WTC11 (cell line): ENCODE measurements at regions not wholly inside any gene's neighbourhood (a gene's known extent, or its start where the extent isn't known, plus 50 kb on each side); places are given as distances from the start of the nearest gene placed in this dataset.

Source experiments
- ATAC-seq: fragments of 200-7000 bp; cut with Tn5 transposase; 2 replicates; pipeline ENCODE4 v1.10.0; 2021; ENCODE audit warnings: mild to moderate bottlenecking, moderate library complexity
- CTCF ChIA-PET: fragments of 300-600 bp; sonication (Branson Sonifier 250); formaldehyde crosslinking; loops from one replicate; lab custom pipeline; 2021; ENCODE audit warnings: antibody characterized with exemption; lab: Charles Lee
- POLR2A ChIA-PET: fragments of 350-600 bp; sonication (Branson Sonifier 250); formaldehyde crosslinking; loops from one replicate; lab custom pipeline; 2021; ENCODE audit warnings: antibody characterized with exemption; lab: Charles Lee
- DNase-seq: peaks from one replicate; pipeline ENCODE4 v3.0.0; 2021; ENCODE audit warnings: low spot score
- H3K27ac Mint-ChIP-seq: 2 replicates; pipeline ENCODE4 v1.8.0; 2021; ENCODE audit warnings: mixed read lengths
- H3K27me3 Mint-ChIP-seq: 2 replicates; pipeline ENCODE4 v1.8.0; 2021; ENCODE audit warnings: low read depth, mild to moderate bottlenecking, moderate library complexity, mixed read lengths
- H3K36me3 Mint-ChIP-seq: 2 replicates; pipeline ENCODE4 v1.8.0; 2021; ENCODE audit warnings: mixed read lengths
- H3K4me1 Mint-ChIP-seq: 2 replicates; pipeline ENCODE4 v1.8.0; 2022; ENCODE audit warnings: mixed read lengths
- H3K4me3 Mint-ChIP-seq: 2 replicates; pipeline ENCODE4 v1.8.0; 2021; ENCODE audit warnings: mild to moderate bottlenecking, moderate library complexity, mixed read lengths
- H3K9me3 Mint-ChIP-seq: 2 replicates; pipeline ENCODE4 v1.8.0; 2021; ENCODE audit warnings: mixed read lengths
- ATF6 ChIP-seq: sonication (generic); formaldehyde crosslinking; IDR thresholded peaks from 2 replicates; pipeline ENCODE4 v1.8.1; 2023; ENCODE audit warnings: mild to moderate bottlenecking, missing genetic modification reagents
- CREB1 ChIP-seq: sonication (generic); formaldehyde crosslinking; IDR thresholded peaks from 2 replicates; pipeline ENCODE4 v1.8.0; 2023; ENCODE audit warnings: mild to moderate bottlenecking, missing genetic modification reagents
- CTCF ChIP-seq: fragments of 200-600 bp; IDR thresholded peaks from 2 replicates; pipeline ENCODE4 v1.8.0; 2022; ENCODE audit warnings: antibody characterized with exemption
- ELF4 ChIP-seq: sonication (generic); formaldehyde crosslinking; IDR thresholded peaks from 2 replicates; pipeline ENCODE4 v1.8.1; 2022; ENCODE audit warnings: low read depth, mild to moderate bottlenecking, moderate library complexity, missing genetic modification reagents
- ESRRA ChIP-seq: sonication (generic); formaldehyde crosslinking; IDR thresholded peaks from 2 replicates; pipeline ENCODE4 v1.8.1; 2022; ENCODE audit warnings: mild to moderate bottlenecking, missing genetic modification reagents, borderline replicate concordance
- GRHL2 ChIP-seq: fragments of 250-450 bp; sonication (Bioruptor Pico); IDR thresholded peaks from 2 replicates; pipeline ENCODE4 v1.8.0; 2022; ENCODE audit warnings: mild to moderate bottlenecking, moderate library complexity; ENCODE audit not compliant: insufficient replicate concordance, severe bottlenecking
- MLX ChIP-seq: sonication (generic); formaldehyde crosslinking; IDR thresholded peaks from 2 replicates; pipeline ENCODE4 v1.8.1; 2023; ENCODE audit warnings: mild to moderate bottlenecking, missing genetic modification reagents, moderate library complexity
- NFATC4 ChIP-seq: fragments of 250-450 bp; sonication (Bioruptor Pico); IDR thresholded peaks from 2 replicates; pipeline ENCODE4 v1.9.0; 2021; ENCODE audit warnings: mild to moderate bottlenecking
- OVOL2 ChIP-seq: fragments of 250-450 bp; sonication (Bioruptor Pico); IDR thresholded peaks from 2 replicates; pipeline ENCODE4 v1.9.0; 2021; ENCODE audit warnings: mild to moderate bottlenecking, borderline replicate concordance
- PRDM15 ChIP-seq: sonication (generic); formaldehyde crosslinking; IDR thresholded peaks from 2 replicates; pipeline ENCODE4 v1.8.0; 2022; ENCODE audit warnings: missing genetic modification reagents
- RELA ChIP-seq: sonication (generic); formaldehyde crosslinking; IDR thresholded peaks from 2 replicates; pipeline ENCODE4 v1.8.1; 2022; ENCODE audit warnings: missing genetic modification reagents, mild to moderate bottlenecking, borderline replicate concordance
- SMAD3 ChIP-seq: sonication (generic); formaldehyde crosslinking; IDR thresholded peaks from 2 replicates; pipeline ENCODE4 v1.8.0; 2022; ENCODE audit warnings: missing genetic modification reagents, mild to moderate bottlenecking, borderline replicate concordance
- SOX15 ChIP-seq: fragments of 250-450 bp; sonication (Bioruptor Pico); IDR thresholded peaks from 2 replicates; pipeline ENCODE4 v1.9.0; 2021; ENCODE audit warnings: mild to moderate bottlenecking
- TP53 ChIP-seq: sonication (generic); formaldehyde crosslinking; IDR thresholded peaks from 2 replicates; pipeline ENCODE4 v1.8.1; 2023; ENCODE audit warnings: mild to moderate bottlenecking, missing genetic modification reagents
- USF2 ChIP-seq: sonication (generic); formaldehyde crosslinking; IDR thresholded peaks from 2 replicates; pipeline ENCODE4 v1.8.1; 2023; ENCODE audit warnings: mild to moderate bottlenecking, missing genetic modification reagents, moderate library complexity
- ZBTB21 ChIP-seq: sonication (generic); formaldehyde crosslinking; IDR thresholded peaks from 2 replicates; pipeline ENCODE4 v1.8.1; 2023; ENCODE audit warnings: mild to moderate bottlenecking, missing genetic modification reagents, borderline replicate concordance
- ZNF121 ChIP-seq: sonication (generic); formaldehyde crosslinking; IDR thresholded peaks from 2 replicates; pipeline ENCODE4 v1.8.0; 2023; ENCODE audit warnings: missing genetic modification reagents
- ZNF138 ChIP-seq: sonication (generic); formaldehyde crosslinking; conservative IDR thresholded peaks from 2 replicates; pipeline ENCODE4 v1.8.1; 2022; ENCODE audit warnings: mild to moderate bottlenecking, moderate library complexity, missing genetic modification reagents
- ZNF219 ChIP-seq: sonication (generic); formaldehyde crosslinking; IDR thresholded peaks from 2 replicates; pipeline ENCODE4 v1.8.0; 2023; ENCODE audit warnings: missing genetic modification reagents, mild to moderate bottlenecking, borderline replicate concordance
- ZNF416 ChIP-seq: fragments of 250-450 bp; sonication (Bioruptor Pico); IDR thresholded peaks from 2 replicates; pipeline ENCODE4 v1.9.0; 2021; ENCODE audit warnings: mild to moderate bottlenecking, inconsistent platforms
- ZNF423 ChIP-seq: fragments of 250-450 bp; sonication (Bioruptor Pico); IDR thresholded peaks from 2 replicates; pipeline ENCODE4 v2.1.2; 2022; ENCODE audit warnings: mild to moderate bottlenecking, moderate library complexity
- ZSCAN18 ChIP-seq: fragments of 250-450 bp; sonication (Bioruptor Pico); IDR thresholded peaks from 2 replicates; pipeline ENCODE4 v2.1.2; 2022; ENCODE audit warnings: mild to moderate bottlenecking, moderate library complexity

GRCh38 chr5:172511952-172512351, 57.6 kb upstream of the SH3PXD2B start (continued):
- TF ChIP-seq ZNF138 (no peak), ESRRA (CRISPR knock-in tag) (no peak), ZNF423 (CRISPR knock-in tag) (no peak)

GRCh38 chr5:172509405-172509781, 55.1 kb upstream of the SH3PXD2B start:
- ATAC-seq (peak; percentile 44), DNase-seq (no peak)
- CTCF ChIA-PET: interaction anchor here (0.9 to 1.2 kb wide), 3 partner anchors 23 to 157 kb away, joined by 3 to 5 read pairs (median 4); no protein-coding TSS in a partner anchor
- TF ChIP-seq CREB1 (0 out of 2 replicates have a peak, but pooled peaks have one; percentile 36), ATF6 (CRISPR knock-in tag) (no peak), ZSCAN18 (0 out of 2 replicates have a peak, but pooled peaks have one; percentile 46), MLX (no peak), OVOL2 (no peak)
- POLR2A ChIA-PET: no interaction called here
- no peak overlapping the region for H3K27ac Mint-ChIP-seq
- H3K9me3 Mint-ChIP-seq: peaks cover 36% of the 10 kb centered on the region
- H3K27me3 Mint-ChIP-seq: peaks cover 37% of the 10 kb centered on the region
- H3K36me3 Mint-ChIP-seq: peaks cover 16% of the 10 kb centered on the region
- peaks cover 6% of the 10 kb centered on the region; the same call in 1 of the 2 replicates for H3K4me1 Mint-ChIP-seq
- H3K4me3 Mint-ChIP-seq: no peak overlapping the region

- peaks cover 34% of the 10 kb centered on the region for H3K27me3 Mint-ChIP-seq
- CTCF ChIA-PET: interaction anchor here (0.9 to 1.2 kb wide), 3 partner anchors 22 to 158 kb away, joined by 3 to 5 read pairs (median 4); no protein-coding TSS in a partner anchor
- no peak for DNase-seq
- H3K4me1 Mint-ChIP-seq: peaks cover 6% of the 10 kb centered on the region; the same call in 1 of the 2 replicates
- TF ChIP-seq USF2 (CRISPR knock-in tag) (no peak), ZBTB21 (no peak), SOX15 (CRISPR knock-in tag) (no peak), CREB1 (no peak), ZNF121 (CRISPR knock-in tag) (no peak), CTCF (no peak), PRDM15 (CRISPR knock-in tag) (no peak), RELA (no peak), ZNF219 (no peak), TP53 (CRISPR knock-in tag) (no peak), ELF4 (CRISPR knock-in tag) (no peak), GRHL2 (CRISPR knock-in tag) (no peak), NFATC4 (no peak), SMAD3 (CRISPR knock-in tag) (no peak), ZNF416 (no peak)
- TF ChIP-seq, all 79 proteins: peak for 0
- POLR2A ChIA-PET: no interaction called here
- Mint-ChIP-seq H3K36me3 (peaks cover 16% of the 10 kb centered on the region), H3K9me3 (peaks cover 36% of the 10 kb centered on the region), H3K27ac (no peak overlapping the region), H3K4me3 (no peak overlapping the region)
- ATAC-seq: no peak
These were observed 54.4 kb upstream of the SH3PXD2B start for GRCh38 chr5:172508471-172509404.
